Stimulated activated naive CD8-positive, alpha-beta T cell treated with anti-CD3 and anti-CD28 coated beads, Interleukin-15, amount 100 ng/mL, for 72 hours (primary cell): ENCODE measurements at regions not wholly inside any gene's neighbourhood (a gene's known extent, or its start where the extent isn't known, plus 50 kb on each side); places are given as distances from the start of the nearest gene placed in this dataset.
"Not testable (repeated sequence)": the region's sequence is repeated elsewhere in the genome, so short reads cannot be mapped to it uniquely, and the experiment has no call there.

Experiments
- ATAC-seq: fragments of 150-1000 bp; cut with Tn5 transposase; 2 replicates; pipeline ENCODE4 v1.10.0; 2021; ENCODE audit warnings: mild to moderate bottlenecking, moderate library complexity
- DNase-seq, 2 donors: peaks; one replicate each; pipeline ENCODE4 v3.0.0; 2021 to 2022
- H3K27ac Mint-ChIP-seq, 2 donors: one replicate each; pipeline ENCODE4 v1.8.0; 2022; ENCODE audit warnings: mild to moderate bottlenecking in 2 of 2, mixed read lengths in 2 of 2, moderate library complexity in 2 of 2
- H3K27me3 Mint-ChIP-seq: one replicate; pipeline ENCODE4 v1.8.0; 2022; ENCODE audit warnings: mixed read lengths
- H3K4me1 Mint-ChIP-seq: one replicate; pipeline ENCODE4 v1.8.0; 2022; ENCODE audit warnings: mild to moderate bottlenecking, mixed read lengths
- H3K4me3 Mint-ChIP-seq, 2 donors: one replicate each; pipeline ENCODE4 v1.8.0; 2022; ENCODE audit warnings: mild to moderate bottlenecking in 2 of 2, mixed read lengths in 2 of 2, moderate library complexity in 1 of 2
- H3K9me3 Mint-ChIP-seq, 2 donors: one replicate each; pipeline ENCODE4 v1.8.0; 2022; ENCODE audit warnings: mixed read lengths in 2 of 2

DNA sequence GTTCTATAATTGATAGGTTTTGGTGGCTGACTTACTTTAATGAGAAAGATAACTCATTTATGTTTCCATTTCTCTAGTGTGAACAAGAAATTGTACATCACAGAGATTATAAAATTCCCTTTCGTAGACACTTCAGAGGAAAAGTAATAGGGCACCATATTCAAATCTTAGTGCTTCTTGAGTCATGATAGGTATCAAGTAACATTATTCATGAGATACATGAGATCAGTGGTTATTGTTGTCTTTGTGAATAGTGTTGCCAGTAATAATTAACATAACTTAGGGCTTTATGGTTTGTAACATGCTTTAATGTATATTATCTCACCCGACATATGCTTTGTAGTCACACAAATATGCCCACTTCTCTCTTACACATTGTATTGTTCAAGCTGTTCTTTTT lies 73.7 kb upstream of the IL15 start:
- Mint-ChIP-seq H3K4me1 (no peaks in the 10 kb centered on the region), H3K4me3 (no peak overlapping the region), H3K27ac (no peak overlapping the region)

DNA sequence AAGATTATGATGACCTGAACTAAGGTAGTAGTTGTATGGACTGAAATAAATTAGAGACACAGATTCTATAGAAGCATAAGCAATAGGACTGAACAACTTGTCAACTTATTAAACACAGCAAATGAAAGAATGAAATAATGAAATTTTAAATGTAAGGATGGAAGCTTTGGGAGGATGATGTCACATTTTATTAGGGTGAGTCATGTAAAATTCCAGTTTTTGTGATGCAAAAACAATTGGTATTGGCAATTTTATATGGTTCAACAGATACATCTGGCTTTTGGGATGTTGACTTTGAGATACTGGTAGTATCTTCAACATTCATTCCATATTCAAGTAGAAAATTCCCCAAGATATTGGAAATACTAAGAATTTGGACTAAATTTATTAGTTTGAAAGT lies 72.7 kb upstream of the IL15 start:
- H3K27ac Mint-ChIP-seq: no peak overlapping the region
- no peaks in the 10 kb centered on the region for H3K9me3 Mint-ChIP-seq
- DNase-seq (no peak), ATAC-seq (no peak)
- no peaks in the 10 kb centered on the region for H3K27me3 Mint-ChIP-seq
- H3K4me3 Mint-ChIP-seq: no peak overlapping the region
- H3K4me1 Mint-ChIP-seq: no peaks in the 10 kb centered on the region

More for the DNA sequence above, 73.7 kb upstream of the IL15 start:
- DNase-seq (no peak), ATAC-seq (no peak)
- H3K9me3 Mint-ChIP-seq: no peaks in the 10 kb centered on the region
- H3K27me3 Mint-ChIP-seq: no peaks in the 10 kb centered on the region

GRCh38 chr4:141564961-141565360 lies 71.4 kb upstream of the IL15 start:
- not testable (repeated sequence) for ATAC-seq, H3K4me1 Mint-ChIP-seq, H3K27me3 Mint-ChIP-seq

DNA sequence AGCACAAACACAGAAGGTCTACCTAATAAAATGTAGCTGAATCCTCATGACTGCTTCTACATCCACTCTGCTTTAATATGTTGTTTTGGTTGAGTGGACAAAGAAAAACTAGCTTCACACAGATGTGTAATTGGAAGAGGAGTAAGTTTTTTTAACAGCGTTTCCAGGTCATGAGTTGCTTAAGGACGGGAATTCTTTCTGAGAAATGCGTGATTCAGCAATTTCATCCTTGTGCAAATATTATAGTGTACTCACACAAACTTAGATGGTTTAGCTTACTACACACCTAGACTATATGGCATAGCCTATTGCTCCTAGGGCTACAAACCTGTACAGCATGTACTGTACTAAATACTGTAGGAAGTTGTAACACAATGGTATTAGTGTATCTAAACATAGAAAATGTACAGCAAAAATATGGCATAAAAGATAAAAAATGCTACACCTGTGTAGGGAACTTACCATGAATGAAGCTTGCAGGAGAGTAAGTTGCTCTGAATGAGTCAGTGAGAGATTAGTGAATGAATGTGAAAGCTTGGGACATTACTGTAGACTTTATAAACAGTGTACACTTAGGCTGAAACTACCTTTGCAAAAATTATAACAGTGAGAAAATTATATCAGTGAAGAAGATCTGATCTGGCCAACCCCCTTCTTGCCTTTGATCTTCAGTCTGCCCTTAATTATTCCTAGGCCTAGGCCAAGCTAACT lies 70.8 kb upstream of the IL15 start:
- H3K27ac Mint-ChIP-seq: no peak overlapping the region
- no peak for DNase-seq
- H3K9me3 Mint-ChIP-seq: no peaks in the 10 kb centered on the region
- no peaks in the 10 kb centered on the region for H3K4me1 Mint-ChIP-seq
- no peak for ATAC-seq
- H3K27me3 Mint-ChIP-seq: no peaks in the 10 kb centered on the region
- no peak overlapping the region for H3K4me3 Mint-ChIP-seq

More at GRCh38 chr4:141564961-141565360, 71.4 kb upstream of the IL15 start:
- H3K4me3 Mint-ChIP-seq, H3K9me3 Mint-ChIP-seq, H3K27ac Mint-ChIP-seq, DNase-seq: not testable (repeated sequence)

DNA sequence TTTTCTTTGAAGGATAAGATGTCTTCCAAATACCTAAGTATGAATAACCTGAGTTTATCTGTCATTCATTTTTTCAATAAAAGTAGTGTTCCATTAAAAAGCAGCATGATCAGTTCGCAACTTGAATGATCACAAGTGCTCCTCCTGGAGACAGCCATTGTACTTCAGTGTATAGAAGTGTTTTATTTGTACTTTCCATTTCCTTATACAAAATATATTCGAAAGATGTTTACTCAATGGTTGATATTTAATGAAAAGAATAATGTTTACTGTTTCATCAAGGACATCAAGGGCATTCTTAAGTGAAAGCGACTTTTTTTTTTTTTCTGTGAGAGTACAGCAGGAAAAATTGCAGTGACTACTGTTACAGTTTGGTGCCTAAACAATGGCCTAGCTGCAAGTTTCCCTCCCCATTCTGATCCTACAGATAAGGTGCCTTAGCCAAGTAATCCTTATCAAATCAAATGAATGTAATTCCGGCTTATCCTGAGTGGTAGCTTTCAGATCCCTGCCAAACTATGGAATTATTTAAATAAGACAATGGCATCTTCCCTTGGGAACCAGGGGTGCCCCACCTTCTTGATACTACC lies 69.0 kb upstream of the IL15 start:
- H3K4me1 Mint-ChIP-seq: no peaks in the 10 kb centered on the region
- ATAC-seq (no peak), DNase-seq (no peak)

GRCh38 chr4:141569141-141569540 lies 67.2 kb upstream of the IL15 start:
- Mint-ChIP-seq H3K4me3 (no peak overlapping the region), H3K9me3 (no peaks in the 10 kb centered on the region), H3K27me3 (no peaks in the 10 kb centered on the region), H3K27ac (no peak overlapping the region), H3K4me1 (no peaks in the 10 kb centered on the region)
- ATAC-seq: no peak
- DNase-seq: no peak

More for the DNA sequence above, 69.0 kb upstream of the IL15 start:
- Mint-ChIP-seq H3K4me3 (no peak overlapping the region), H3K27me3 (no peaks in the 10 kb centered on the region), H3K9me3 (no peaks in the 10 kb centered on the region), H3K27ac (no peak overlapping the region)

GRCh38 chr4:141570290-141570689 lies 66.1 kb upstream of the IL15 start:
- Mint-ChIP-seq H3K9me3 (no peaks in the 10 kb centered on the region), H3K4me1 (no peaks in the 10 kb centered on the region), H3K27ac (no peak overlapping the region), H3K27me3 (no peaks in the 10 kb centered on the region), H3K4me3 (no peak overlapping the region)
- no peak for ATAC-seq
- no peak for DNase-seq

DNA sequence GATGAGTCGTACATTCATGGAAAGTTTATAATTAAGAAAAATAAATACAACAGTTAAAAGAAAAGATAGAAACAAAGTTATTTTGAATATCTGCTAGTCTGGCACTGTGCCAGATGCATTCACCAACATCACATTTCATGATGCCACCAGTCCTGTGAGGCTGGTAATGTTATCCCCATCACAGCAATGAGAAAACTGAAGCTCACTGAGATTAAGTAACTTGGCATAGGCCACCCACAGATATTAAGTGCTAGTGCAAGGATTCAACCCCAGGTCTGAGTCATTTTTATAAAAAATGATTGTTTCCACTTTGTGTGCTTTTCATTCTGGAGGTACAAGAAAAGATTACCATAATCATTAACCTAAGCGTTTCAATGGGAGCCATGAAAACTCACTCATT lies 65.0 kb upstream of the IL15 start:
- Mint-ChIP-seq H3K9me3 (no peaks in the 10 kb centered on the region), H3K27ac (no peak overlapping the region), H3K4me1 (no peaks in the 10 kb centered on the region), H3K4me3 (no peak overlapping the region), H3K27me3 (no peaks in the 10 kb centered on the region)
- no peak for ATAC-seq
- DNase-seq: no peak

GRCh38 chr4:141571793-141572192 lies 64.6 kb upstream of the IL15 start:
- no peaks in the 10 kb centered on the region for H3K4me1 Mint-ChIP-seq
- no peak overlapping the region for H3K27ac Mint-ChIP-seq
- H3K4me3 Mint-ChIP-seq: no peak overlapping the region
- DNase-seq (no peak), ATAC-seq (no peak)
- H3K9me3 Mint-ChIP-seq: no peaks in the 10 kb centered on the region
- H3K27me3 Mint-ChIP-seq: no peaks in the 10 kb centered on the region

DNA sequence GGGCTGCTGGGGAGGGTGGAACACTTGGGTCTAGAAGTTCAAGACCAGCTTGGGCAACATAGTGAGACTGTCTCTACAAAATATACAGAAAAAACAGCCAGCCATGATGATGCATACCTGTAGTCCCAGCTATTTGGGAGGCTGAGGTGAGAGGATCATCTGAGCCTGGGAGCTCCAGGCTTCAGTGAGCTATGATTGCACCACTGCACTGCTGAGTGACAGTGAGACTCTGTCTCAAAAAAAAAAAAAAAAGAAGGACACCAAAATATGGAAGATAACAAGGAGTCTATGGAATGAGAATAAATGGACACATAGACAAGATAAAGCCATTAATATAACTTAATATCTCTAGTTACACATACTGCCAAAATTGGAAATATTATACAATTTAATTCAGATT lies 62.7 kb upstream of the IL15 start:
- Mint-ChIP-seq H3K27me3 (no peaks in the 10 kb centered on the region), H3K4me3 (no peak overlapping the region), H3K4me1 (no peaks in the 10 kb centered on the region)

DNA sequence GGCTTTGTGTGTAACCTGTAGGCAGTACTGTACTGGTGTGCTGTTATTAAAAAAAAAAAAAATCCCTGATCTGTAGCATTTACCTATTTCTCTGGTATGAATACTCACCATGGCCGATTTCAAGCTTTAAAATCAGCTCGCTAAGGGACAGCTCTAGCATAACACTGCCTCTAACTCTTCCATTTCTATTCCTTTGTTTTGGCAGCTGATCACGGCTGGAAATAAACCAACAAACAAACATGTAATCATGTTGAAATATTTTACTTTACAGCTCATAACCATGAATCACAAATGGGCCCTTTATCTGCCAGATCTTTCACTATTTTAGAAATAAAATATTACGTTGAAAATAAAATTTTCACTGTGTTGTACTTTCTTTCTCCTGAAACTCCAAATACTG lies 60.5 kb upstream of the IL15 start:
- Mint-ChIP-seq H3K27me3 (no peaks in the 10 kb centered on the region), H3K27ac (no peak overlapping the region), H3K4me3 (no peak overlapping the region), H3K4me1 (no peaks in the 10 kb centered on the region), H3K9me3 (no peaks in the 10 kb centered on the region)
- DNase-seq (no peak), ATAC-seq (no peak)

More for the DNA sequence above, 62.7 kb upstream of the IL15 start:
- ATAC-seq (no peak), DNase-seq (no peak)
- no peak overlapping the region for H3K27ac Mint-ChIP-seq
- no peaks in the 10 kb centered on the region for H3K9me3 Mint-ChIP-seq

GRCh38 chr4:141576585-141577110 lies 59.7 kb upstream of the IL15 start:
- no peaks in the 10 kb centered on the region for H3K4me1 Mint-ChIP-seq
- no peak overlapping the region for H3K4me3 Mint-ChIP-seq
- no peaks in the 10 kb centered on the region for H3K9me3 Mint-ChIP-seq
- no peak for DNase-seq
- ATAC-seq: no peak
- no peaks in the 10 kb centered on the region for H3K27me3 Mint-ChIP-seq
- H3K27ac Mint-ChIP-seq: no peak overlapping the region

GRCh38 chr4:141578451-141578850 lies 57.9 kb upstream of the IL15 start:
- no peak for ATAC-seq
- no peaks in the 10 kb centered on the region for H3K4me1 Mint-ChIP-seq
- H3K4me3 Mint-ChIP-seq: no peak overlapping the region
- H3K27me3 Mint-ChIP-seq: no peaks in the 10 kb centered on the region
- no peak for DNase-seq
- no peak overlapping the region for H3K27ac Mint-ChIP-seq
- H3K9me3 Mint-ChIP-seq: no peaks in the 10 kb centered on the region

DNA sequence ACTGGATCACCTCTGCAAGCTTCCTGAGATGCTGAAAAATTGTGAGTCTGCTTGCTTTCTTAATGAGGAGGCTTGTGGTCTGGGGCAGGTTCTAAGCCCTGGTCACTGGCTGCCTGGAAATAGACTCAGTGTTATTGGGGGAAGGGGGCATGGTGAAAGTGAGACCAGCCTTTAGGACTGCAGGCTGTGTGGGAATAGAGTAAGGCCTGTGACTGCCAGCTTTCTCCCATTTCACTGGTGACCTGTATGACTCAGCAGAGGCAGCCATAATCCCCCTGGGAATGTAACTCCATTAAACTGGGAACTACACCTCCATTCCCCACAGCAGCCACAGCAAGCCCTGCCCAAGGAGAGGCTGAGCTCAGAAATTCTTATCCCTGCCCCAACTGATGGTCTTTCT lies 55.9 kb upstream of the IL15 start:
- Mint-ChIP-seq H3K27ac (no peak overlapping the region), H3K4me1 (no peaks in the 10 kb centered on the region), H3K9me3 (peaks cover 0 to 11% of the 10 kb centered on the region in 2 donors), H3K4me3 (no peak overlapping the region), H3K27me3 (no peaks in the 10 kb centered on the region)
- DNase-seq: no peak
- ATAC-seq: no peak
